Myocyte (in vitro differentiated cells): ENCODE measurements at regions not wholly inside any gene's neighbourhood (a gene's known extent, or its start where the extent isn't known, plus 50 kb on each side); places are given as distances from the start of the nearest gene placed in this dataset.
"Not testable (repeated sequence)": the region's sequence is repeated elsewhere in the genome, so short reads cannot be mapped to it uniquely, and the experiment has no call there.

Experiments
- DNase-seq: peaks from one replicate; pipeline ENCODE4 v3.0.0-alpha.2; 2012; ENCODE audit warnings: low read depth

DNA sequence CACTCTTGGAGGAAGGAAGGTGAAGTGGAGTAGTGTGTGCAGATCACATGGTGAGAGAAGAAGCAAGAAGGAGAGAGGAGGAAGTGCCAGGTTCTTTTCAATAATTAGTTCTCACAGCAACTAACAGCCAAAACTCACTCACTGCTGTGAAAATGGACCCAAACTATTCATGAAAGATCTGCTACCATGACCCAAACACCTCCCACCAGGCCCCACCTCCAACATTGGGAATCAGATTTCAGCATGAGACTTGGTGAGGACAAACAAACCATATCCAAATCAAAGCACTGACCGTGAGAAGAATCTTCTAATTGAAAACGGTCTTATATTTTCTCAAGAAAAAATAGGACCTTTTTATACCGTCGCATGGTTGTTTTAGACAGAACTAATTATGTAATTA is 468.7 kb upstream of the TYRP1 start:
- no peak for DNase-seq

DNA sequence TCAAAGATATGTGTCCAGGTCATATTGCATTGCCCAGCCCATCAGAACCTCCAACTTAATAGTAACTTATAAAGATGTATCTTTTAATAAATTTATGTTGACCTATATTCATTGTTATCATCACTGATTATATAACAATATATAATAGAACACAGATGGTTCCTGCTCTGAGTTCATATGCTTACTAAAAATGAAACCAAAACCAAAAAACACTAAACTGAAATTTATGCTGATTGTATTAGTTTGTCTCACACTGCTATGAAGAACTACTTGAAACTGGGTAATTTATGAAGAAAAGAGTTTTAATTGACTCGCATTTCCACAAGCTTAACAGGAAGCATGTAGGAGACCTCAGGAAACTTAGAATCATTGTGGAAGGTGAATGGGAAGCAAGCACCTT is 462.5 kb upstream of the TYRP1 start:
- DNase-seq: no peak

DNA sequence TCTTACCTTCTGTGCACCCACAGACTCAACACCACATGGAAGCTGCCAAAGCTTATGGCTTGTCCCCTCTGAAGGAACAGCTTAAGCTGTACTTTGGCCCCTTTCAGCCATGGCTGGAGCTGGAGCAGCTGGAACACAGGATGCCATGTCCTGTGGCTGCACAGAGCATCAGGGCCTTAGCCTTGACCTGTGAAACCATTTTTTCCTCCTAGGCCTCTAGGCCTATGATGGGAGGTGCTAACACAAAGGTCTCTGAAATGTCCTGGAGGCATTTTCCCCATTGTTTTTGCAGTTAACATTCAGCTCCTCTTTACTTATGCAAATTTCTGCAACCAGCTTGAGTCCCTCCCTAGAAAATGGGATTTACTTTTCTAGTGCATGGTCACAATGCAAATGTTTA is 461.4 kb upstream of the TYRP1 start:
- DNase-seq: no peak

DNA sequence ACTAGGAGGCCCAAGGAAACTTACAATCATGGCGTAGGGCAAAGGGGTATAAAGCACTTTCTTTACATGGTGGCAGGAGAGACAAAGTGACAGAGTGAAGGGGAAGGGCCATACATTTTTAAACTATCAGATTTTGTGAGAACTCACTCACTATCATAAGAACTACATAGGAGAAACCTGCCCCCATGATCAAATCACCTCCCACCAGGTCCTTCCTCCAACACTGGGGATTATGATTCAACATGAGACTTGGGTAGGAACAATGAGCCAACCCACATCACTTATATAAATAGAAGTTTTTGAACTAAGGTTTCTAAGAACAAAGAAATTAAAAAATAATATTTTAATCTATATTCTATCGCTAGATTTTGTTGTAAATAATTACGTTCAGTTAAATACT is 460.3 kb upstream of the TYRP1 start:
- DNase-seq: no peak

DNA sequence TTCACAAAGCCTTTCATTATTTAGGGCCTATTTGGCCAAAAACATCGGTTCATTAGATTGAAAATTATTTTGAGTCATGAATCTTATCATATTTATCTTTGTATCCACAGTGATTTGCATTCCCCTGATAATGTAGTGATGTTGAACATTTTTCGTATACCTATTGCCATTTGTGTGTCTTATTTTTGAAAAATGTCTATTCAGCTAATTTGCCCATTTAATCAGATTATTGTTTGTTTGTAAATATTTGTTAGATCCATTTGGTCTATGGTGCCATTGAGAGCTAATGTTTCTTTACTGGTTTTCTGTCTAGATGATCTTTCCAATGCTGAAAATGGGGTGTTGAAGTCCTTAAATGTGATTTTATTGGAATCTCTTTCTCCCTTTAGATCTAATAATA is 439.2 kb upstream of the TYRP1 start:
- DNase-seq: no peak

DNA sequence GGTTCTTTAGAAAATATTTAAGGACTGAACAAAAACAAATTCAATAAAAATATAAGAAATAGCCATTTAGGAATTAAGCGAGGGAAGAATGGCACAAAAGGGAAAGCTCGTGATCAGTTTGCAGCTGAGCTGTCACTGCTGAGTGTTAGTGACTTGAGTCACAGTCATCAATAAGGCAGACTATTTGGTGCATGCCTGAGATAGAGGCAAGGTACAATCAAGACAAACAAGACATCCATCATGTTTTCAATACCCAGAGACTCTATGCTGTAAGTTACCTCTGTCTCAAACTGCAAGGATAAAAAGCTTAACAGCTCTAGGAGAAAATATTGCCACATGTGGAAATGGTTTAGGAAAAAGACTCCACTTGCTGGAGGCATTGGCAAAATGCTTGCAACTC is 426.4 kb upstream of the TYRP1 start:
- no peak for DNase-seq

DNA sequence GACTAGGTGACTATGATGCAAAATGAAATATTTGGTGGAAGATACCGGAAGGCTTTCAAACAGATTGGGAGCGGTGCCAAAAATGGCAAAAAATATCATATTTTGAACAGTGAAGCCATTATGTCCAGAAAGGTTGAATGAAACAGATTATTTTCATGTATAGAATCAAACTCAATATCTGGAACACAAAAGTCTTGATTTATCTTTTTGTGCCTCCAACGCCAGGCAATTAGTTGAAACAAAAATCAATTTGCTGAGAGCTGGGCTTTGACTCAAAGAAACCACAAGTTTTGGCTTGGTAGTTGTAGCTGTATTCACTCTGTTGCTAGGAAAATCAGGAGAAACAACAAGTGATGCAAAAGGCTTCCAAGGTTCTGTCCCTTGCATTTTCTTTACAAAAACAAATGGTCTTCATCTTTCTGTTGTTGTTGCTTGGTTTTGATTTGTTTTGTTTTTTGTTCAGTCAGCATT is 421.7 kb upstream of the TYRP1 start:
- DNase-seq: no peak

DNA sequence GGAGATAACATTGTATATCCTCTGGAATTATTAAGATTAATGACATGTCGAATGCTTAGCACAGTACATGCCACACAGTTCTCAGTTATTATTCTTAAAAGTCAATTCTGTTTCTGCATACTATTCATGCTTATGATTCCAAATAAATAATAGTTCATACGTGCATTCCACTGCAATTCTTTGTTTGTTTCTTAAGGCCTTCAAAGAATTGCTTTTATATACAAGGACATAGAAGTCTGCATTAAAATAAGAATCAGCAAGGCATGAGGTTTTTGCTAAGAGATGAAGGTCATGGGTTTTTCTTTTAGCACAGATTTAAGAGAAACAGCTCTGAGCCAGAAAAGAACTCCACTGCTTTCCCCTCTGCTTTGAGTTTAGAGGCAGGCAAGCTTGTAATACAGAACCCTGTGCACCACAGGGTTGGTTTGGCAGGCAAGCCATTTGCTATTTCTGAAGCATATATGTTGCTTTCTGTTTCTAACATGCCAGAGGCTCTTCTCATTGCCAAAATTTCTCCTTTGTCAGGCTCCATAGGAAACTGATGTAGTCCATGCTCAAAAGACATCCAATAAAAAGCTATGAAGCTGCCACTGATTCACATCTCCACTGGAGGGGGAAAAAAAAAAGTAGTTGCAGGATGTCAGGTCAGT is 420.6 kb upstream of the TYRP1 start:
- no peak for DNase-seq

DNA sequence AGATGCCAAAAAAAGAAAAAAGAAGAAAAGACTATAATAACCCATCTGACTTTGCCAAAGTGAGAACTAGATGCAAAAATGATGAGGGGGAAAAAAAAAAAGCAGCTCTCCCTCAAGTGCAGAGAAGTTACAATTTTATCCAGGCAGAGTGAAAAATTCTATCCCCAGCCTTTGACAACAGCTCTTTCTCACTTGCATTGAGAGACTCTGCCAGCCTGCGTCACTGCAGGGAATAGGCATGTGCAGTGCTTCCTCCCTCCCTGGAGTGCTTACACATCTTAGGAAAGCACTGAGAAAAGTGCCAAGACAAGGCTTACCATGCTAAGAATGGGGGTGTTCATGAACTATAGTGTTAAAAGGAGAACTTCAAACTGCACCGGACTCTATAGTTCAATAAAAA is 418.6 kb upstream of the TYRP1 start:
- no peak for DNase-seq

DNA sequence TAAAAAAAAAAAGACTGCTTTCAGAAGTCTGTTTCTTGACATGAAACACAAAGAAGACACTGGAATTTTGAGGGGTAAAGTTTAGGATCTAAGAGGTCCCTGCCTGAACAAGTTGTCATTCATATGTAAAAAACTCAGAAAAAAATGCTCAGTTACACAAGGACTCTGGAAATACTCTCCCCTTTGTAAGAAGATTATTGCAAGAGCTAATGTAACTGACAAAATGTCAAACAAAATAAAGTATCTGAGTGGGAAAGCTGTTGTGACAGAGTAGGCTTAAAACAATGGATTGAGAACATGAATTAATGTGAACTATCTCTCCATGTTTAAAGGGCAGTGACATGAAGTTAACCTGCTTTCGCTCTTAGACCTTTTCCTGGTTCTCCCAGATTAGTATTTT is 416.7 kb upstream of the TYRP1 start:
- DNase-seq: no peak

DNA sequence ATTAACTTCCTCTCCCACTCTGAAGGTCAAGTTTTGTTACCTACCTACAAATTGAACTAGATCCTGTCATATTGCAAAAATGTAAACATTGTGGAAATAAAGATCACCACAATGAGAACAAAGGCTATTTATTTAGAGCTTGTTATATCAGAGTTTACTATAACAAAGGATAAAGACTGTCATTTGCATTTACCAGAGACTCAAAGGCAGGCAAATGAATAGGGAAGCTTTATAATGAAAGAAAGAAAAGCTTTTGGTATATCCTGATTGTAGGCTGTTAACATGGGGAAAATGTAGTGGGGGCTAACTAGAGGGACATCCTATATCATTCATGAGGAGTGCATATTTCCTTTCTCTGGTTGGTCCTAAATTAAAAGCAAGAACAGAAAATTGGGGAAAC is 403.5 kb upstream of the TYRP1 start:
- no peak for DNase-seq

DNA sequence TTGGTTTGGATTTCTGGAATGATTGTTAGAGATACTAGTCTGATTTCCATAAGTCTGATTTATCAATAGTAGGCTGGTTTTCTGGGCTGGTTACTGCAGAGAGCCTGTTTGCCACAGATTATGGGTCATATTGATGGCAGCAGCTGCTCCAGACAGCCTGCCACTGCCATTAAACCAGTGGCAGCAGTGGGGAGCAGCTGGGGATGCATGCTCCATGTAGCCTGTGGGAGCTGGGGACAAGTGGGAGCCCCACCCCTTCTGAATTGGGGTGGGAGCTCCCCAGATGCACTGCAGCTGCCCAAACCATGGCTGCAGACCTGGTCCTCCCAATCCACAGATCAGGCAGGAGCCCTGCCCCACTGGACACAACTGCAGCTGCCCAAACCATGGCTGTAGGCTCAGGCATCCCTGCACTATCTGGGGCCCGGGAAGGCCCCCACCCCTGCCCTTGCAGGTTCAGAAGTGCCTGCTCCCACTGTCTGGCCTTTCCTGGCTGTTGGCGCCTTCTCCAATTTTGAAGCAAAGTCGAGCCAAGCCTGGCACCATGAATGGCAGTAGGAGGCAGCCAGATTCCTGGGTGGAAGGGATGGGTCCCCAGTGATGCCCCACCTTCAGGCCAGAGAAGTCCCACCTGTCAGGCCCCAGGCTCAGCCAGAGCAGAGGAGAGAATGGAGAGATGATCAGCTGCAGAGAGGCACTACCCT is 402.9 kb upstream of the TYRP1 start:
- no peak for DNase-seq

DNA sequence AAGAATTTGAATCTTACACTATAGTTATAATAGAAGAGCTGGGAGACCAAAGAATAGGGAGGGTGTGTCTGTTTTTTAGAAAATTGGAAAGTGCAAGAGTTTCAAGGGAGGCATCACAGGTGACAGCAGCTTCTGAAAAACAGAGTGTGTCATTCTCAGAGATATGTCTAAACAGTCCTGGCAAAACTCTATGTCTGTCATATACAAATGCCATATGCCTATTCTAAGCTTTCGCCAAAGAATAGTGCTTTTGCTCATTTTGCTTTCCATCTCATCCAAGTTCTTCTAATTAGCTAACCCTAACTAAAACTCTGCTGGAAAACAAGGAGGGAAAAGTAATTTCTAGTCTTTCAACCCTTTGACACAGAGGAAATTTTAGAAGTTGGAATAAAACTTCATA is 388.0 kb upstream of the TYRP1 start:
- DNase-seq: no peak

DNA sequence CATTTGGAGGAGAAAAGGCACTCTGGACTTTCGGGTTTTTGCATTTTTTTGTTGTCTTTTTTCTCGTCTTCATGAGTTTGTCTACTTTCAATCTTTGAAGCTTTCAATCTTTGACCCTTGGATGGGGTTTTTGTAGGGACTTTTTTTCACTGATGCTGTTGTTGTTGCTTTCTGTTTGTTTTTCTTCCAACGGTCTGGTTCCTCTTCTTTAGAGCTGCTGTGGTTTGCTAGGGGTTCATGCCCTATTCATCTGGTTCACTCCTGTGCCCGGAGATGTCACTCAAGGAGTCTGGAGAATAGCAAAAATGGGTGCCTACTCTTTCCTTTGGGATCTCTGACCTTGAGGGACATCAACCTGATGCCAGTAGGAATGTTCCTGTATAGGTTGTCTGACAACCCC is 378.6 kb upstream of the TYRP1 start:
- no peak for DNase-seq

DNA sequence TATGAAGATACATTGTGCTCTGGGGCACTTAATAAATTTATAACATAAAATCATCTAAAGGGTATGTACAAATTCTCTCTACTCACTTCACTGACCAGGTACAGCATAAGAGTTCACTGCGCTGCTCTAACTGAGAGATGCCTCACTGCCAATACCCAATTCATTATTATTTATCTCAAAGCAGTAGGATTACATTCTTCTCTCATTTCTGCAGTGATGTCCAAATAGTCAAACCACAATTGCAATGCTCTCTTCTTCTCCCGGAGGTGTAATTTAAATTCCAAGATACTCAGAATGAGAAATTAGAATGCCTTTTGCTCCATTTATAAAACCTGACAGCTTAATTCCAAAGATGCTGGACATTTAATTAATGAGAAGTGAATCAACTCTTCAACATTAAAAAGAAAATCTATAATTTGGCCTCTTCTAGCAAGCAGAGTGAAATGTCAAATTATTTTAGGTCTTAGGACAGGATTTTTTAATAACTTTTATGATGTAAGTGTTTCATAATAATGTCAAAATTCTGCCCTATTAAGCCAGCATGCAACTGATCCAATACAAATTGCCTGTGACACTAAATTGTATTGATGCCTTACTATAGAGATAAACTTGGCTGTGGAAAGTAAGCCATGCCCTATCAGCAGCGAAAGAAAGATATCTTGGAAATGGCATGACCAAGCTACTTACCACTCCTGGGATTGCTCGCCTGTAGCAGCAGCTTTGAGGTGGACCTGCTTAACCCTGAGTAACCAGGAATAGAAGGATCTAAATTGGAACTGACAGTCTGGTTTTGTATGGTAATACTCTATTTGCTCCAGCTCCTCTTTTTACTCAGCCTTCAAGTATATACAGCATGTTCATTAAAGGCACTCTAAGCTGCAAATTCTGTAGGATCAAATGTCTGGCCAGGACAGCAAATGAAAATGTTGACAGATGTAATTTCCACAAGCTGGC is 374.2 kb upstream of the TYRP1 start:
- DNase-seq: no peak

DNA sequence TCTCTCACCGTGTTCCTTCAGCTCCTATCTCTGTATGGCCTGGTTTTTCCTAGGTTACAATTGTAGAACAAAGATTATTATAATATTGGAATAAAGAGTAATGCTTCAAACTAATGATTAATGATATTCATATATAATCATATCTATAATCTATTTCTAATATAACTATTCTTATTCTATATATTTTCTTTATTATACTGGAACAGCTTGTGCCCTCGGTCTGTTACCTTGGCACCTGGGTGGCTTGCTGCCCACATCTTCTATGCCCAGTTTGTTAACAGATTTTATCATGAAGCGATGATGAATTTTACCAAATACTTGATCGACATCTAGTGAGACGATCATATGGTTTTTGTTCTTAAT is 363.6 kb upstream of the TYRP1 start:
- DNase-seq: no peak

DNA sequence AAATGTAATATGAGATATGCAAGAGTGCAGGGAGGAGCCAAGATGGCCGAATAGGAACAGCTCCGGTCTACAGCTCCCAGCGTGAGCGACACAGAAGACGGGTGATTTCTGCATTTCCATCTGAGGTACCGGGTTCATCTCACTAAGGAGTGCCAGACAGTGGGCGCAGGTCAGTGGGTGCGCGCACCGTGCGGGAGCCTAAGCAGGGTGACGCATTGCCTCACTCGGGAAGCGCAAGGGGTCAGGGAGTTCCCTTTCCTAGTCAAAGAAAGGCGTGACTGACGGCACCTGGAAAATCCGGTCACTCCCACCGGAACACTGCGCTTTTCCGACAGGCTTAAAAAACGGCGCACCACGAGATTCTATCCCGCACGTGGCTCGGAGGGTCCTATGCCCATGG is 359.2 kb upstream of the TYRP1 start:
- not testable (repeated sequence) for DNase-seq

DNA sequence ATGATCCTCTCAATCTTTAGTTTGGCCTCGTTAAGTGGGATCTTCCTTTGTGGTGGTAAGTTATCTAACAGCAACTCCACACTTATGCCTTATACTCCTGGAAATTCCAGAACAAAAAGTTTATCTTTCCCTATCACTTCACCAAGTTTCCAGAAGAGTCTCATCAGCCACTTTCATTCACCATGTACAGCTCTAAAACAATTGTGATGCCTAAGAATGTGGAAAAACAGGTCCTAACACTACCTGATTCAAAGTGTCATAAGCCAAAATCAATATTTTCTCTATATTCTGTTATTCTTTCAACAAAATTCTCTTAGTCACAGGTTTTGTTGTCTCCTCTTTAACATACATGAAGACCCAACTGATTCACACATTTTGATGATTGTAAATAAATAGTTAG is 342.4 kb upstream of the TYRP1 start:
- DNase-seq: no peak

DNA sequence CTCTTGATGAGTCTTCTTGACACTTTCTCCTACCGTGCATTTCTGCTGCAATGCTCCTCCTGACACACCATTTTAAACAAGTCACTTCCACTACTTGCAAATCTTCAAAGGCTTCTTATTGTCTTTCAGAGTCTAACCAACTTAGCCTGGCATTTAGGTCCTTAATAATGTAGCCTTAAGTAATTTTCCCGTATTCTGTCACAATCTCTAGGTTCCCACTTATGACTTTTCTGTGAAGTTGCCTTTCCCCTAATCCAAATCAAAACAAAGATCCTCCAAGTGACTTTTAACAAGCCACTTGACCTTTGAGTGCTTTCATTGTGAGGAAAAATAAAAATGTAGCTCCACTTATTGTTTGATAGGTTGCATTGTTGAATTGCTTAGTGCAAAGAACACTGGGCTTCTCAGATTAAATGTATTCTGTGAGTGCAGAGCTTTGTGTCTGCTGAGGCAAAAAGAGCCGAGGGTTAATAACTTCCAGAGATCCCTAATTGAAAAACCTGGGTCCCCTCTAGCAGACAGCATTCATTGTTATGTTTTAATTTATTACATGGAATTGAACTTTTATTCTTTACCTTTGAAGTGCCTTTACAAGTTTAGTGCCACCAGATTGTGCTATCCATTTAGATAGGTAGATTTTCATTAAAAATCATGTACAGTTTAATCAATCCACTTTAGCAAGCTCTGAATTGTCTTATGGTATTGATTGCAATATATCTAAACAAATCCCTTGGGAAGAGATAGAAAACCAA is 341.7 kb upstream of the TYRP1 start:
- no peak for DNase-seq

DNA sequence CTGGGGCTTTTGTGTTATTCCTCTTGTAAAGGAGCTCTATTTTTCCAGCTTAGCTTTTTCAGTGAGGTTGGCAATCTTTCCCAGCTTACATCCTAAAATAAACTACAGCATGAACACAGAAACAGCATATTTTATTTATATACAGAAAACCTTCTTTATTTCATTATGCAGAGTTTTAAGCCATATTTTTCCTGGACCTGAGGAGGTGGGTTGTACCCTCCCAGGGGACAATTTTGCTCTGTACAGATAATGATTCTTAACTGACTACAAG is 341.2 kb upstream of the TYRP1 start:
- DNase-seq: no peak

DNA sequence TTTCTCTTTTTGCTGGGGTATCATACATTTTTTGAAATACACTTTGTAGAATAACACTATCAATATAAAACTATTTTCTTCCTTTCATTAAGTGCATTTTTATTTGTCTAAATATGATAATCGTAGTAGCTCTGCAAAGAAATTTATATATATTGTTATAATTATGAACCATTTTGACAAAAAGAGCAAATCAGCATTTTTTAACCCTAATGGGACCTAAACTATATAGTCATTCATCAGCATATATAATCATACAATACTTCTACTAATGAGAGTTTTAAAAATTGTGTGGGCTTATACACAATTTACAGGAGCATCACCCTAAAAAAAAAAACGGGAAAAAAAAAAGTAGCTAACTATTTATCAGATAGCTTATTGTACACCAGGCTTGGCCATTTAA is 329.7 kb upstream of the TYRP1 start:
- DNase-seq: no peak

DNA sequence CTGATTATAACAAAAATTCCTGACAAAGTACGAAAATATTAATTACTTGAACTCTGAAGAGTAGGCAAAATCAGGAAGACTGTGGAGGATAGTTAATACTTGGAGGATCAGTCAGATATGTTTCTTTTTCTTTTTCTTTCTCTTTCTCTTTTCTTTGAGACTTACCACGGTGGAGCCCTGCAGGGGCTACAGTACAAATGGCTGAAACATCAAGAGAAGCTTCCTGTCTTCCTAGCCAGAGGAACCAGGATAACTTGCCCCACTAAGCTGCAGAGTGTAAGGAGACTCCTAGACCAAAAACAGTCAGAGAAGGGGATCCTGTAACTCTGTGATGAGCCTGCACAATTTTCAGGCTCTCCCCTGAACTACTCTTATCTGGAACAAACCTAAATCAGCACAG is 324.6 kb upstream of the TYRP1 start:
- DNase-seq: no peak
